Kidney epithelial cell (primary cell): ENCODE measurements at regions not wholly inside any gene's neighbourhood (a gene's known extent, or its start where the extent isn't known, plus 50 kb on each side); places are given as distances from the start of the nearest gene placed in this dataset.

Experiments
- DNase-seq: peaks from one replicate; pipeline ENCODE4 v3.0.0-alpha.2; 2010; ENCODE audit warnings: low read depth
- H3K27me3 ChIP-seq: 2 replicates; pipeline ENCODE4 v1.6.0; 2011; ENCODE audit warnings: low read length; ENCODE audit not compliant: control insufficient read depth, insufficient read depth
- H3K36me3 ChIP-seq: 2 replicates; pipeline ENCODE4 v1.5.1; 2011; ENCODE audit warnings: low read length; ENCODE audit not compliant: control insufficient read depth, insufficient read depth
- H3K4me3 ChIP-seq: 2 replicates; pipeline ENCODE4 v1.5.1; 2011; ENCODE audit warnings: low read depth, mild to moderate bottlenecking, control low read depth, low read length
- TF ChIP-seq, protein P1 (sequence below): IDR thresholded peaks from 2 replicates; pipeline ENCODE4 v1.5.1; 2011; ENCODE audit warnings: mild to moderate bottlenecking, moderate library complexity, low read length, control low read depth, inconsistent platforms; ENCODE audit not compliant: insufficient read depth, poor library complexity, severe bottlenecking

- DNase-seq, result no peak
- no peak overlapping the region for H3K4me3 ChIP-seq
- TF ChIP-seq, protein P1, sequence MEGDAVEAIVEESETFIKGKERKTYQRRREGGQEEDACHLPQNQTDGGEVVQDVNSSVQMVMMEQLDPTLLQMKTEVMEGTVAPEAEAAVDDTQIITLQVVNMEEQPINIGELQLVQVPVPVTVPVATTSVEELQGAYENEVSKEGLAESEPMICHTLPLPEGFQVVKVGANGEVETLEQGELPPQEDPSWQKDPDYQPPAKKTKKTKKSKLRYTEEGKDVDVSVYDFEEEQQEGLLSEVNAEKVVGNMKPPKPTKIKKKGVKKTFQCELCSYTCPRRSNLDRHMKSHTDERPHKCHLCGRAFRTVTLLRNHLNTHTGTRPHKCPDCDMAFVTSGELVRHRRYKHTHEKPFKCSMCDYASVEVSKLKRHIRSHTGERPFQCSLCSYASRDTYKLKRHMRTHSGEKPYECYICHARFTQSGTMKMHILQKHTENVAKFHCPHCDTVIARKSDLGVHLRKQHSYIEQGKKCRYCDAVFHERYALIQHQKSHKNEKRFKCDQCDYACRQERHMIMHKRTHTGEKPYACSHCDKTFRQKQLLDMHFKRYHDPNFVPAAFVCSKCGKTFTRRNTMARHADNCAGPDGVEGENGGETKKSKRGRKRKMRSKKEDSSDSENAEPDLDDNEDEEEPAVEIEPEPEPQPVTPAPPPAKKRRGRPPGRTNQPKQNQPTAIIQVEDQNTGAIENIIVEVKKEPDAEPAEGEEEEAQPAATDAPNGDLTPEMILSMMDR, result no peak
- no peaks in the 10 kb centered on the region for H3K36me3 ChIP-seq
- no peaks in the 10 kb centered on the region for H3K27me3 ChIP-seq
Measured at GRCh38 chr2:164112105-164112504, 376.3 kb upstream of the FIGN start.

DNA sequence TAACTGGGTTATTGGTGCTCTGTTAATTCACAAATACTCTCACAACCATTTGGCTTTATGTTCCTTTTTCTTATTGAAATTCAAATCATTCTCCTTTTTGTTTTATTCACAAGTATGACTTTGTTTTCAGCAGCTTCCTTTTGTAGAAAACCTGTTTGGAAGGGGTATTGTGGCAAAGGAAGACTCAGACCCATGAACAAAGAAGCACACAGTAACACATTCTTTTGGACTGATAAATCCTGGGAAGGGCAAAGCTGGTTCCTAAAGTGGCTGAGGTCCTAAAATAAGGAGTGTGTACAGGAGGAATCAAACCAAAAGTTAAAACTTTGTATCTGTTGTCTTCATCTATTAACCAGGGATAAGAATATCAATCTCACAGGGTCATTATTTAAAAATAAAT lies 374.7 kb upstream of the FIGN start:
- TF ChIP-seq, protein P1, result no peak
- DNase-seq, result no peak
- no peaks in the 10 kb centered on the region for H3K27me3 ChIP-seq
- H3K4me3 ChIP-seq, result no peak overlapping the region
- H3K36me3 ChIP-seq, result no peaks in the 10 kb centered on the region

DNA sequence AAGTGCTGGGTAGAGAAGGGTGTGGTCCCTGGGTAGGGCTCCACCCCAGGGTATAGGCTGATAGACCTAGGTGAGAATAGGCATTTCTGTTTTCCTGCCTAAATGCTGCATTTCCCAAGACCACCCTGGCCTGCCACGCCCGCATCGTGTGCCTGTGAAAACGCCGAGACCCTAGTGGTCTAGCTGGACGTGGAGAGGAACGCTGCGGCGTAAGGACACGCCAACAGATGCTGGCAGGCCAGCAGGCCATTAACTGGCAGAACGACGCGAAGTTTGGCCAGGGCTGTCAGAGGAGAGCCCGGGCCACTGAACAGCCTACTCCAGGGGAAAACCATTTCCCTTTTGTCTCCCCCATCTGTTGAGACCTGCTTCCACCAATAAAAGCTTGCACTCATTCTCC lies 373.2 kb upstream of the FIGN start:
- TF ChIP-seq, protein P1, result no peak
- H3K36me3 ChIP-seq, result no peaks in the 10 kb centered on the region
- H3K27me3 ChIP-seq, result no peaks in the 10 kb centered on the region
- no peak for DNase-seq
- H3K4me3 ChIP-seq, result no peak overlapping the region

GRCh38 chr2:164103271-164103670 lies 367.5 kb upstream of the FIGN start:
- TF ChIP-seq, protein P1, result no peak
- DNase-seq, result no peak
- Histone ChIP-seq H3K36me3 (no peaks in the 10 kb centered on the region), H3K27me3 (no peaks in the 10 kb centered on the region), H3K4me3 (no peak overlapping the region)

- H3K36me3 ChIP-seq, result no peaks in the 10 kb centered on the region
- H3K4me3 ChIP-seq, result no peak overlapping the region
- TF ChIP-seq, protein P1, result no peak
- DNase-seq, result no peak
- no peaks in the 10 kb centered on the region for H3K27me3 ChIP-seq
Measured at GRCh38 chr2:164102366-164102765, 366.6 kb upstream of the FIGN start.

DNA sequence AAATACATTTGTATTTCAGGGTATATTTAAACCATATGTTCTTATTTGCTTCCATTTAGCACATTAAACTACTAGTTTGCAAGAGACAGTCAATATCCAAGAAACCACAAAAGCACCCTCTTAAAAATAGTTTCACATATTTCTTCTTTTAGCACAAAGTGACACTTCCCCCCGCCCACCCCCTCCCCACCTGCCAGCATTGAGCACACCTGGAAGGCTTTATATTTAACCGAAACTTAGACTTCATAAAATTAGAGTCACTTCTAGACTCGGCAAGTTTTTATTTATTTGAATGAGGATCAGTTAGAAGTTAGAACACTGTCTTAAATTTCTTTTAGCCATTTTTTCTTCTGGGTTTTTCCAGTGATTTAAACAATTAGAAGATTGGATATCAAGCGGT lies 355.9 kb upstream of the FIGN start:
- no peaks in the 10 kb centered on the region for H3K27me3 ChIP-seq
- no peak overlapping the region for H3K4me3 ChIP-seq
- TF ChIP-seq, protein P1, result no peak
- no peaks in the 10 kb centered on the region for H3K36me3 ChIP-seq
- no peak for DNase-seq
